ENCODE measurements at regions not wholly inside any gene's neighbourhood (a gene's known extent, or its start where the extent isn't known, plus 50 kb on each side); places are given as distances from the start of the nearest gene placed in this dataset.

- Histone ChIP-seq H3K4me1 (ENCODE audit: low read length) (no peaks in the 10 kb centered on the region), H3K79me2 (ENCODE audit: low read length) (no peaks in the 10 kb centered on the region), H3K27ac (ENCODE audit: low read length) (no peak overlapping the region), H3K4me3 (ENCODE audit: low read length) (no peak overlapping the region), H3K4me2 (ENCODE audit: low read depth, low read length, poor library complexity, severe bottlenecking) (no peak overlapping the region), H3K36me3 (ENCODE audit: insufficient read depth, low read length) (no peaks in the 10 kb centered on the region), H3K9me2 (replicated peaks; ENCODE audit: insufficient read depth, low read length) (no peaks in the 10 kb centered on the region), H4K20me1 (ENCODE audit: insufficient read depth, low read depth, low read length) (no peaks in the 10 kb centered on the region), H2AFZ (ENCODE audit: low read length) (no peak overlapping the region), H3K9me3 (ENCODE audit: low read length) (peaks cover 11% of the 10 kb centered on the region), H3K27me3 (ENCODE audit: low read length) (no peaks in the 10 kb centered on the region), H3K9ac (ENCODE audit: low read length) (no peak overlapping the region)
- DNase-seq, result no peak
These were observed 56.7 kb upstream of the LINC01488 start for GRCh38 chr11:69424748-69425147.

GRCh38 chr11:69425444-69425843 is 56.0 kb upstream of the LINC01488 start:
- no peak overlapping the region for H3K27ac ChIP-seq (ENCODE audit: low read length)
- no peak overlapping the region for H3K4me3 ChIP-seq (ENCODE audit: low read length)
- H3K79me2 ChIP-seq (ENCODE audit: low read length), result no peaks in the 10 kb centered on the region
- H3K4me1 ChIP-seq (ENCODE audit: low read length), result no peaks in the 10 kb centered on the region
- DNase-seq, result no peak
- no peaks in the 10 kb centered on the region for H3K27me3 ChIP-seq (ENCODE audit: low read length)
- no peak overlapping the region for H3K4me2 ChIP-seq (ENCODE audit: low read depth, low read length, poor library complexity, severe bottlenecking)
- peaks cover 11% of the 10 kb centered on the region for H3K9me3 ChIP-seq (ENCODE audit: low read length)
- H4K20me1 ChIP-seq (ENCODE audit: insufficient read depth, low read depth, low read length), result no peaks in the 10 kb centered on the region
- no peak overlapping the region for H3K9ac ChIP-seq (ENCODE audit: low read length)
- no peak overlapping the region for H2AFZ ChIP-seq (ENCODE audit: low read length)
- H3K9me2 ChIP-seq (replicated peaks; ENCODE audit: insufficient read depth, low read length), result no peaks in the 10 kb centered on the region
- no peaks in the 10 kb centered on the region for H3K36me3 ChIP-seq (ENCODE audit: insufficient read depth, low read length)

- DNase-seq, result no peak
- H3K9ac ChIP-seq (ENCODE audit: low read length), result no peak overlapping the region
- no peaks in the 10 kb centered on the region for H3K27me3 ChIP-seq (ENCODE audit: low read length)
- no peak overlapping the region for H2AFZ ChIP-seq (ENCODE audit: low read length)
- no peaks in the 10 kb centered on the region for H3K4me1 ChIP-seq (ENCODE audit: low read length)
- no peak overlapping the region for H3K4me3 ChIP-seq (ENCODE audit: low read length)
- H4K20me1 ChIP-seq (ENCODE audit: insufficient read depth, low read depth, low read length), result no peaks in the 10 kb centered on the region
- no peaks in the 10 kb centered on the region for H3K9me2 ChIP-seq (replicated peaks; ENCODE audit: insufficient read depth, low read length)
- H3K27ac ChIP-seq (ENCODE audit: low read length), result no peak overlapping the region
- no peaks in the 10 kb centered on the region for H3K79me2 ChIP-seq (ENCODE audit: low read length)
- H3K4me2 ChIP-seq (ENCODE audit: low read depth, low read length, poor library complexity, severe bottlenecking), result no peak overlapping the region
- H3K9me3 ChIP-seq (ENCODE audit: low read length), result peaks cover 11% of the 10 kb centered on the region
- no peaks in the 10 kb centered on the region for H3K36me3 ChIP-seq (ENCODE audit: insufficient read depth, low read length)
These were observed 55.4 kb upstream of the LINC01488 start for GRCh38 chr11:69425895-69426544.

- H3K27ac ChIP-seq (ENCODE audit: low read length), result no peak overlapping the region
- H3K36me3 ChIP-seq (ENCODE audit: insufficient read depth, low read length), result no peaks in the 10 kb centered on the region
- H3K9me2 ChIP-seq (replicated peaks; ENCODE audit: insufficient read depth, low read length), result no peaks in the 10 kb centered on the region
- no peak overlapping the region for H3K9ac ChIP-seq (ENCODE audit: low read length)
- H3K4me3 ChIP-seq (ENCODE audit: low read length), result no peak overlapping the region
- H3K27me3 ChIP-seq (ENCODE audit: low read length), result no peaks in the 10 kb centered on the region
- H3K9me3 ChIP-seq (ENCODE audit: low read length), result peaks cover 11% of the 10 kb centered on the region
- no peaks in the 10 kb centered on the region for H4K20me1 ChIP-seq (ENCODE audit: insufficient read depth, low read depth, low read length)
- no peak overlapping the region for H2AFZ ChIP-seq (ENCODE audit: low read length)
- no peaks in the 10 kb centered on the region for H3K4me1 ChIP-seq (ENCODE audit: low read length)
- H3K4me2 ChIP-seq (ENCODE audit: low read depth, low read length, poor library complexity, severe bottlenecking), result no peak overlapping the region
- no peak for DNase-seq
- H3K79me2 ChIP-seq (ENCODE audit: low read length), result no peaks in the 10 kb centered on the region
These were observed 54.1 kb upstream of the LINC01488 start for GRCh38 chr11:69427337-69427736.

GRCh38 chr11:69427906-69428880 is 53.3 kb upstream of the LINC01488 start:
- Histone ChIP-seq H3K4me2 (ENCODE audit: low read depth, low read length, poor library complexity, severe bottlenecking) (no peak overlapping the region), H3K27me3 (ENCODE audit: low read length) (no peaks in the 10 kb centered on the region), H3K4me3 (ENCODE audit: low read length) (no peak overlapping the region), H3K9me3 (ENCODE audit: low read length) (peaks cover 11% of the 10 kb centered on the region), H3K27ac (ENCODE audit: low read length) (no peak overlapping the region), H3K4me1 (ENCODE audit: low read length) (no peaks in the 10 kb centered on the region), H2AFZ (ENCODE audit: low read length) (no peak overlapping the region), H3K9me2 (replicated peaks; ENCODE audit: insufficient read depth, low read length) (no peaks in the 10 kb centered on the region), H3K79me2 (ENCODE audit: low read length) (no peaks in the 10 kb centered on the region), H3K36me3 (ENCODE audit: insufficient read depth, low read length) (no peaks in the 10 kb centered on the region), H4K20me1 (ENCODE audit: insufficient read depth, low read depth, low read length) (no peaks in the 10 kb centered on the region), H3K9ac (ENCODE audit: low read length) (no peak overlapping the region)
- DNase-seq, result no peak

- no peaks in the 10 kb centered on the region for H3K36me3 ChIP-seq (ENCODE audit: insufficient read depth, low read length)
- no peak for DNase-seq
- H3K4me1 ChIP-seq (ENCODE audit: low read length), result no peaks in the 10 kb centered on the region
- H3K27me3 ChIP-seq (ENCODE audit: low read length), result no peaks in the 10 kb centered on the region
- H3K27ac ChIP-seq (ENCODE audit: low read length), result no peak overlapping the region
- no peak overlapping the region for H3K4me2 ChIP-seq (ENCODE audit: low read depth, low read length, poor library complexity, severe bottlenecking)
- no peak overlapping the region for H3K9ac ChIP-seq (ENCODE audit: low read length)
- H3K9me3 ChIP-seq (ENCODE audit: low read length), result peaks cover 5% of the 10 kb centered on the region
- no peak overlapping the region for H3K4me3 ChIP-seq (ENCODE audit: low read length)
- no peaks in the 10 kb centered on the region for H4K20me1 ChIP-seq (ENCODE audit: insufficient read depth, low read depth, low read length)
- no peaks in the 10 kb centered on the region for H3K9me2 ChIP-seq (replicated peaks; ENCODE audit: insufficient read depth, low read length)
- H2AFZ ChIP-seq (ENCODE audit: low read length), result no peak overlapping the region
- no peaks in the 10 kb centered on the region for H3K79me2 ChIP-seq (ENCODE audit: low read length)
These were observed 51.6 kb upstream of the LINC01488 start for GRCh38 chr11:69429716-69430491.

GRCh38 chr11:69430566-69430965 is 50.9 kb upstream of the LINC01488 start:
- H3K4me3 ChIP-seq (ENCODE audit: low read length), result no peak overlapping the region
- H3K9me3 ChIP-seq (ENCODE audit: low read length), result no peaks in the 10 kb centered on the region
- H4K20me1 ChIP-seq (ENCODE audit: insufficient read depth, low read depth, low read length), result no peaks in the 10 kb centered on the region
- H3K9me2 ChIP-seq (replicated peaks; ENCODE audit: insufficient read depth, low read length), result no peaks in the 10 kb centered on the region
- no peaks in the 10 kb centered on the region for H3K4me1 ChIP-seq (ENCODE audit: low read length)
- no peak overlapping the region for H2AFZ ChIP-seq (ENCODE audit: low read length)
- no peaks in the 10 kb centered on the region for H3K27me3 ChIP-seq (ENCODE audit: low read length)
- no peaks in the 10 kb centered on the region for H3K36me3 ChIP-seq (ENCODE audit: insufficient read depth, low read length)
- no peak overlapping the region for H3K27ac ChIP-seq (ENCODE audit: low read length)
- no peak overlapping the region for H3K4me2 ChIP-seq (ENCODE audit: low read depth, low read length, poor library complexity, severe bottlenecking)
- no peak for DNase-seq
- no peak overlapping the region for H3K9ac ChIP-seq (ENCODE audit: low read length)
- no peaks in the 10 kb centered on the region for H3K79me2 ChIP-seq (ENCODE audit: low read length)

GRCh38 chr11:69431136-69431535 is 50.3 kb upstream of the LINC01488 start:
- Histone ChIP-seq H3K4me1 (ENCODE audit: low read length) (no peaks in the 10 kb centered on the region), H3K36me3 (ENCODE audit: insufficient read depth, low read length) (no peaks in the 10 kb centered on the region), H3K27ac (ENCODE audit: low read length) (no peak overlapping the region), H4K20me1 (ENCODE audit: insufficient read depth, low read depth, low read length) (no peaks in the 10 kb centered on the region), H3K9me2 (replicated peaks; ENCODE audit: insufficient read depth, low read length) (no peaks in the 10 kb centered on the region), H3K9me3 (ENCODE audit: low read length) (no peaks in the 10 kb centered on the region), H3K4me3 (ENCODE audit: low read length) (no peak overlapping the region), H3K9ac (ENCODE audit: low read length) (no peak overlapping the region), H3K4me2 (ENCODE audit: low read depth, low read length, poor library complexity, severe bottlenecking) (no peak overlapping the region), H3K79me2 (ENCODE audit: low read length) (no peaks in the 10 kb centered on the region), H2AFZ (ENCODE audit: low read length) (no peak overlapping the region), H3K27me3 (ENCODE audit: low read length) (no peaks in the 10 kb centered on the region)
- no peak for DNase-seq

All from Karpas-422 (cell line).